BLaER1 (cell line): ENCODE measurements at regions not wholly inside any gene's neighbourhood (a gene's known extent, or its start where the extent isn't known, plus 50 kb on each side); places are given as distances from the start of the nearest gene placed in this dataset.
A peak's percentile ranks its signal among the peaks of the same experiment; 100 is the strongest.

Experiments
- H3K27ac ChIP-seq: shearing (Covaris generic); formaldehyde crosslinking; 2 replicates; pipeline ENCODE4 v1.8.1; 2022
- H3K27me3 ChIP-seq: shearing (Covaris generic); formaldehyde crosslinking; 2 replicates; pipeline ENCODE4 v1.8.1; 2022
- H3K36me3 ChIP-seq: shearing (Covaris generic); formaldehyde crosslinking; 2 replicates; pipeline ENCODE4 v1.8.1; 2022
- H3K4me1 ChIP-seq: shearing (Covaris generic); formaldehyde crosslinking; 2 replicates; pipeline ENCODE4 v1.8.1; 2022
- H3K4me2 ChIP-seq: shearing (Covaris generic); formaldehyde crosslinking; 2 replicates; pipeline ENCODE4 v1.8.1; 2022
- H3K4me3 ChIP-seq: shearing (Covaris generic); formaldehyde crosslinking; 2 replicates; pipeline ENCODE4 v1.8.1; 2022
- H3K9ac ChIP-seq: shearing (Covaris generic); formaldehyde crosslinking; 2 replicates; pipeline ENCODE4 v1.8.1; 2022
- H3K9me3 ChIP-seq: shearing (Covaris generic); formaldehyde crosslinking; 2 replicates; pipeline ENCODE4 v1.8.1; 2022
- H4K20me1 ChIP-seq: shearing (Covaris generic); formaldehyde crosslinking; 2 replicates; pipeline ENCODE4 v1.8.1; 2022
- Cebpa-rat ChIP-seq: shearing (Covaris generic); IDR thresholded peaks from 2 replicates; pipeline ENCODE4 v1.8.1; 2022

DNA sequence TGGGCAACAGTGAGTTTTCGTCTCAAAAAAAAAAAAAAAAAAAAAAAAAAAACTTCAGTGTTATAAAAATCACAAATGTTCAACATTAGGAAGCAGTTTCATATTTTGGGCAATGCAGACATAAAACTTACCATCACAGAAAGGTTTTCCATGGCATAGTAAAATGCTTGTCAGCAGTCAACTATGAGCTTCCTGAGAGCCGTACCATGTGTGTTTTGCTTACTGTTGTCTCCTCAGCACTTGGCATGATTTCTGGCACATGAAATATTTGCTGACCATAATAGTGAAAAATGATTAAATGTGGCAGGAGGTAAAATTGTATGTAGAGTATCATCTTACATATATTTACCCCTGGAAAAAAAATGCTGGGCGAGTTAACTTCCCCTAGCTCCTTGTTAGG lies 237.5 kb upstream of the SLC35B3 start:
- no peak overlapping the region for H3K27ac ChIP-seq
- no peak overlapping the region for H3K9ac ChIP-seq
- no peaks in the 10 kb centered on the region for H3K36me3 ChIP-seq
- H3K4me2 ChIP-seq, result no peak overlapping the region
- H4K20me1 ChIP-seq, result no peaks in the 10 kb centered on the region
- H3K27me3 ChIP-seq, result no peaks in the 10 kb centered on the region
- H3K4me3 ChIP-seq, result no peak overlapping the region
- no peaks in the 10 kb centered on the region for H3K9me3 ChIP-seq
- no peaks in the 10 kb centered on the region for H3K4me1 ChIP-seq
- no peak for TF ChIP-seq Cebpa-rat

DNA sequence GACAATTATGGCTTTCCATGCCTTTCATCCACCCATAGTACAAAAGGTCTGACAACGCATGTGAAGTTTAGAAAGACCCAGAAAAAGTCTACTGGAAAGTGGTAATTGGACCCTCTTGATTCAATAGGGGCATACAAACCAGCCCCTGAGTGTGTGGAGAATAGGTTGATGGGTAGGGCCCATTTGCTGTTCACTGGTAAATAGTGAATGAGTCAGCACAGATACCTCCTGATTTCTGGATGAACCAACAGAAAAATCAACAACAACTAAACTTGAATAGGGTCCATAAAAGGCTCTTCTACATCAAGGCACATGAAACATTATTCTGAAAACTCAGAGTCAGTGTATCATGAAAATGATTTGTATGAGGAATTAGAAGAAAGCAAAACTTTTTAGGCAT lies 235.4 kb upstream of the SLC35B3 start:
- no peak for TF ChIP-seq Cebpa-rat
- H3K27me3 ChIP-seq, result no peaks in the 10 kb centered on the region

DNA sequence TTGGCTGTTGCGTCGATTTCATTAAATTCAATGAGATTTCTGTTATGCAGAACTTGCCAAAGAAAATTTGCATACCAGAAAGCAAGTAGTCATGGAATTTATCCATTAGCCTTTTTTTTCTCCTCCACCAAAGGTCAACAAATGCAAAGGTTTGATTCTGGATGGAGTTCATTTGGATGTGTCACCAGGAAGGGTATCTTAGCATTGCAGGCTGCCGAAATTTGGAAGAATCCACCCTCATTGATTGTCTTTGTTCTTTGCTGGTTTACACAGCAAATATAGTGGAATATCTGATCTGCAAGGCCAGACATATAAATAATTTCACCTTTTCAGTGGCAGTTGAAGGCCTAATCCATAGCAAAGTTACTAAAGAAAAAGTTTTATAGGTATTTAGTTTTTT lies 229.4 kb upstream of the SLC35B3 start:
- TF ChIP-seq Cebpa-rat, result no peak
- no peak overlapping the region for H3K4me3 ChIP-seq
- H4K20me1 ChIP-seq, result no peaks in the 10 kb centered on the region
- no peaks in the 10 kb centered on the region for H3K9me3 ChIP-seq
- no peak overlapping the region for H3K27ac ChIP-seq
- H3K27me3 ChIP-seq, result no peaks in the 10 kb centered on the region
- H3K4me1 ChIP-seq, result no peaks in the 10 kb centered on the region
- H3K9ac ChIP-seq, result no peak overlapping the region
- no peak overlapping the region for H3K4me2 ChIP-seq
- H3K36me3 ChIP-seq, result no peaks in the 10 kb centered on the region

More for the DNA sequence above, 235.4 kb upstream of the SLC35B3 start:
- Histone ChIP-seq H3K27ac (no peak overlapping the region), H3K4me3 (no peak overlapping the region), H3K4me2 (no peak overlapping the region), H4K20me1 (no peaks in the 10 kb centered on the region), H3K9ac (no peak overlapping the region), H3K4me1 (no peaks in the 10 kb centered on the region), H3K36me3 (no peaks in the 10 kb centered on the region), H3K9me3 (no peaks in the 10 kb centered on the region)

DNA sequence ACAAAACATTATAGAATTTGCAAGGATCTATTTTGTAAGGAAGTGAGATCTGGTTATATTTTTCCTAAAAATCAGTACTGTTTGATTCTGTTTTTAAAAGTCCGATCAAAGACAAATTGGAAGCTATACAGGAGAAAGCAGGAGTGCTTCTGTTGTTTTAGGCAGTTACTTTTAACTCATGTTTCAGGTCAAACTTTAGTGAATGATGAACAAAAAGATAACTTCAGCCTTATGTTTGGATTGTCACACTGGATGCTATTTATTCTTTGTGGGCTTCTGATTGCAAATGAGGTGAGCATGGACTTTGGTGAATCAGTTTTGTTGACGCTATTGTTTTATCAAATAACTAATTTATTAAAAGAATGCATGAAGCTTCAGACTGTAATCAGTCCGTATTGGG lies 228.7 kb upstream of the SLC35B3 start:
- H3K4me3 ChIP-seq, result no peak overlapping the region
- no peaks in the 10 kb centered on the region for H4K20me1 ChIP-seq
- H3K4me2 ChIP-seq, result no peak overlapping the region
- H3K36me3 ChIP-seq, result no peaks in the 10 kb centered on the region
- no peaks in the 10 kb centered on the region for H3K9me3 ChIP-seq
- H3K4me1 ChIP-seq, result peaks cover 2% of the 10 kb centered on the region
- no peaks in the 10 kb centered on the region for H3K27me3 ChIP-seq
- no peak overlapping the region for H3K9ac ChIP-seq
- no peak overlapping the region for H3K27ac ChIP-seq
- TF ChIP-seq Cebpa-rat, result no peak

DNA sequence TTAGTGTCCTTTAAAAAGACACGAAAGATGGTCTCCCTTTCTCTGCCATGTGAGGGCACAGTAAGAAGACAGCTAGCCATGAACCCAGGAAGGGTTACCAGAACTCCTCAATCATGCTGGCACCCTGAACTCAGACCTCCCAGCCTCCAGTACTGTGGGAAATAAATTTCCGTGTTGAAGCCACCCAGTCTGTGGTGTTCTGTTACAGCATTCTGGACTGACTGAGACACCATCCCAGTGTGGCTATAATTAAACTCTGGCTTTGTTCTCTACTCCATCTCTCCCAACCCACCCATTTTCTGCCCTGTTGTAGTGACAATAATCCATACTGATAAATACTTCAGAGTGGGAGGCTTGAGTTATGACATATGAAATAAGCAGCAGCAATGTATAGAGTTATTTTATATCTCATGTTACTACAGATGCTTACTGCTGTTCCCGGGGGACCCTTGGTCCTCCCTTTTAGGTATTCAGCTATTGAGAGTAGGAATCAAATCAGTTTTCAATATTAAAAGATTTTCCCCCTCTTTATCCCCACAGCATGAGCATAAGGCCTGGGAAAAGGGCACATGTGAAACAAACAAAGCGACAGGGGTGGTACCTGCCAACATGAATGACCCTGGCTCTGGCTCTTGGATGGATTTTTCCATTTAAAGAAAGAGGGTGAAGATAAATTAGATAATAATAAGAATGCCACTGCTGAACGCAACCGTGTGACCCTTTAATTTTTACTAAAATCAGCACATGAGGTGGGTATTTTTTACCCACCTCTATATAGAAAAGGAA lies 224.3 kb upstream of the SLC35B3 start:
- no peak overlapping the region for H3K27ac ChIP-seq
- TF ChIP-seq Cebpa-rat, result no peak

DNA sequence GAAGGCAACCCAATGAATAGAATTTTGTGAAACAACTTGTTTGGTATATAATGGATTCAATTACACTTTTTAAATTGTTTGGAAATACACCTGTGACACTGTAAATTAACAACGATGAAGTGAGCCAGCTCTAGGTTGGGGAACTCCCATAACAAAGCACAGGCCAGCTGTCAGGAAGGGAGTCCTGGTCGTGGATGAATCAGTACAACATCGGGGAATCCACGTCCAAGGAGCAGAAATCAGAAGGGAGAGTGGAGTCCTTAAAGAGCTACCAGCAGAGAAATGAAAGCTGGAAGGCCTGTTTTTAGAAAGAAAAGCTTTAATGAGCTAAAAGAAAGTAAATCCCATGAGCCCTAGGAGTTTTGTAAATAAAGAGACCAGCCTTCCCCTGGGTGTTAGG lies 223.1 kb upstream of the SLC35B3 start:
- Histone ChIP-seq H3K9me3 (no peaks in the 10 kb centered on the region), H4K20me1 (no peaks in the 10 kb centered on the region), H3K36me3 (no peaks in the 10 kb centered on the region), H3K27ac (no peak overlapping the region), H3K27me3 (no peaks in the 10 kb centered on the region), H3K9ac (no peak overlapping the region; the same call in 1 of the 2 replicates), H3K4me1 (peaks cover 18% of the 10 kb centered on the region), H3K4me2 (peak overlapping the region; percentile 52), H3K4me3 (no peak overlapping the region)
- no peak for TF ChIP-seq Cebpa-rat

More for the DNA sequence above, 224.3 kb upstream of the SLC35B3 start:
- H3K9me3 ChIP-seq, result no peaks in the 10 kb centered on the region
- 0 out of 2 replicates have a peak overlapping the region, but pooled peaks have one; percentile 52 for H3K4me2 ChIP-seq
- H3K4me1 ChIP-seq, result peaks cover 18% of the 10 kb centered on the region
- no peaks in the 10 kb centered on the region for H3K36me3 ChIP-seq
- H4K20me1 ChIP-seq, result no peaks in the 10 kb centered on the region
- H3K4me3 ChIP-seq, result no peak overlapping the region
- H3K9ac ChIP-seq, result no peak overlapping the region
- no peaks in the 10 kb centered on the region for H3K27me3 ChIP-seq

DNA sequence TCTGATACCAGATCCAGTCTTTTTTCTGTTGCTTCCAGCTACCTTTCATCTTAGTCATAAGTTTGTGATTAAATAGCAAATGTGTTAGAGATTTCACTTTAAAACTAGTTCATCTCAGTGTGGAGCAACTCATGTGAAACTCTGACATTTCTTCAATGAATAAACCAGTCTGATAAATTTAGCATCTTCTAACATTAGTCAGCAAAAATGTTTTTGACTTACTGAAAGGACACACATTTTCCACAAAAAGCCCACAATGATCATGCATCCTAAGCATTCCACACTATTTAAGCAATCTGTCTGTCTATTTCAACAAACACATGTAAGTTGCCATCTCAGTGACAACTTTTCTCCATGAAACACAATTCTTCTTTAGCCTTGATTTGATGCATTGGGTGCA lies 222.2 kb upstream of the SLC35B3 start:
- H3K36me3 ChIP-seq, result no peaks in the 10 kb centered on the region
- H3K9me3 ChIP-seq, result no peaks in the 10 kb centered on the region
- no peak overlapping the region for H3K27ac ChIP-seq
- H3K27me3 ChIP-seq, result no peaks in the 10 kb centered on the region
- no peak overlapping the region for H3K9ac ChIP-seq
- H3K4me3 ChIP-seq, result no peak overlapping the region
- no peaks in the 10 kb centered on the region for H4K20me1 ChIP-seq
- no peak for TF ChIP-seq Cebpa-rat
- no peak overlapping the region for H3K4me2 ChIP-seq
- peaks cover 18% of the 10 kb centered on the region for H3K4me1 ChIP-seq

DNA sequence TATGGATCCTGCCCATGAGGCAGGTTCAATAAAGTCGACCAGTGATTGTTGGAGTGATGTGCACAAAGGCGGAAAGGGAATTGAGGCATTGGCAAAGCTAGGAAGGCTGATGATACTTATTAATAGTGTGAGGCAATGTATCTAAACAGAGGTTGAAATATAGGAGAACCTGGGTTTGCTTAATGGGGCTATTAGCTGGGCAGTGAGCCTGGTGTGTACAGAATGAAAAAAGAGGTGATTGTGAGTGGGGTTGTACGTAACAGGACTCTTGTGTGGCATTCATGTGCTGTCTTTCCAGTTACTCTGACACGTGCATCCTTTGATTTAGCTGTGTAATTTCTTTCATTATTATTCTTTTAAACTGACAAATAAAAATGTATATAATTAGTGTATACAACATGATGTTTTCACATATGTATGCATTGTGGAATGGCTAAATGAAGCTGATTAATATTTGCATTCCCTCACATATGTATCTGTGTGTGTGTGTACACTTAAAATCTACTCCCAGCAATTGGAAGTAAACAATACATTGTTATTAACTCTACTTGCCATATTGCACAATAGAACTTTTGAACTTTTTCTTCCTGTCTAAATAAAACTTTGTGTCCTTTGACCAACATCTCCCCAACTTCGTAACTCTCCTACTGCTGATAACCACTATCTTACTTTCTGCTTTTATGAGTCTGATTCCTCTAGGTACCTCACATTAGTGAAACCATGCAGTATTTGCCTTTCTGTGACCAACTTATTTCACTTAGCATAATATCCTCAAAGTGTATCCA lies 220.5 kb upstream of the SLC35B3 start:
- Histone ChIP-seq H3K36me3 (no peaks in the 10 kb centered on the region), H3K9ac (no peak overlapping the region), H3K4me1 (peaks cover 18% of the 10 kb centered on the region)

DNA sequence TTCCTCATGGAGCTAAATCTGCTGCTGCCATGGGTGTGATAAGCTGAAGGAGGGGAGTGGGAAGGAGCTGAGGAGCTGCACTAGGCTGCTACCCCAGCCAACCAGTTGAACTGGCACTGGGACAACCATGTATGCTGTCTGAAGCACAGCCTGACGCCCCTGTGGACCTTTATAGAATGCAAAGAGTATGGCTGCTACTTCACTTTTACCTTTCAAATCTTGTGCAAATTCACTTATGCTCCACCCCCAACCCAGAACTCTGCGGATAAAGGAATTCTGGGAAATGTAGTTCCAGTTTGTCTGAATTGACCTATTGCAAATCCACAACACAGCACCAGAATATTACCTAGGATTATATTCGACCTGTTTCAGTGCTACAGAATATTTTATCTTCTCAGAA lies 217.4 kb upstream of the SLC35B3 start:
- no peak overlapping the region for H3K4me2 ChIP-seq
- no peak overlapping the region for H3K4me3 ChIP-seq
- no peak overlapping the region for H3K9ac ChIP-seq
- no peaks in the 10 kb centered on the region for H3K9me3 ChIP-seq
- no peaks in the 10 kb centered on the region for H3K27me3 ChIP-seq
- no peak overlapping the region for H3K27ac ChIP-seq
- H3K36me3 ChIP-seq, result no peaks in the 10 kb centered on the region
- peaks cover 3% of the 10 kb centered on the region for H3K4me1 ChIP-seq
- no peak for TF ChIP-seq Cebpa-rat
- no peaks in the 10 kb centered on the region for H4K20me1 ChIP-seq

More for the DNA sequence above, 220.5 kb upstream of the SLC35B3 start:
- no peak overlapping the region for H3K27ac ChIP-seq
- H3K4me3 ChIP-seq, result no peak overlapping the region
- no peaks in the 10 kb centered on the region for H3K27me3 ChIP-seq
- H3K4me2 ChIP-seq, result no peak overlapping the region
- H3K9me3 ChIP-seq, result no peaks in the 10 kb centered on the region
- TF ChIP-seq Cebpa-rat, result no peak
- H4K20me1 ChIP-seq, result no peaks in the 10 kb centered on the region

DNA sequence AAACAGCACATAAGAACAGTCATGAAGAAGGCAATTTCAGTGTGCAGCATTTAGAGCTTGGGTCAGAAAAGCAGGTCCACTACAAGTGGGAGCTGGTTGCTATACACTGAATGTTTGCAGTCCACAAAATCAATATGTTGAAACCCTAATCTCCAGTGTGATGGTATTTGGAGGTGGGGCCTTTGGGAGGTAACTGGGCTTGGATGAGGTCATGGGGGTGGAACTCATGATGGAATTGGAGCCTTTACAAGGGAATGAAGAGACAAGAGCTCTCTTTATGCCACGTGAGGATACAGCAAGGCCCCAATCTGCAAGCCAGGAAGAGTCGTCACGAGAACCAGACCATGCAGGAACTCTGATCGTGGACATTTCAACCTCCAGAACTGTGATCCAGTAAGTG lies 216.7 kb upstream of the SLC35B3 start:
- Histone ChIP-seq H3K9ac (no peak overlapping the region), H3K4me1 (no peaks in the 10 kb centered on the region), H3K4me3 (no peak overlapping the region), H3K9me3 (no peaks in the 10 kb centered on the region), H4K20me1 (no peaks in the 10 kb centered on the region), H3K36me3 (no peaks in the 10 kb centered on the region), H3K4me2 (no peak overlapping the region), H3K27me3 (no peaks in the 10 kb centered on the region), H3K27ac (no peak overlapping the region)
- no peak for TF ChIP-seq Cebpa-rat
